ENCODE measurements at regions not wholly inside any gene's neighbourhood (a gene's known extent, or its start where the extent isn't known, plus 50 kb on each side); places are given as distances from the start of the nearest gene placed in this dataset.

DNA sequence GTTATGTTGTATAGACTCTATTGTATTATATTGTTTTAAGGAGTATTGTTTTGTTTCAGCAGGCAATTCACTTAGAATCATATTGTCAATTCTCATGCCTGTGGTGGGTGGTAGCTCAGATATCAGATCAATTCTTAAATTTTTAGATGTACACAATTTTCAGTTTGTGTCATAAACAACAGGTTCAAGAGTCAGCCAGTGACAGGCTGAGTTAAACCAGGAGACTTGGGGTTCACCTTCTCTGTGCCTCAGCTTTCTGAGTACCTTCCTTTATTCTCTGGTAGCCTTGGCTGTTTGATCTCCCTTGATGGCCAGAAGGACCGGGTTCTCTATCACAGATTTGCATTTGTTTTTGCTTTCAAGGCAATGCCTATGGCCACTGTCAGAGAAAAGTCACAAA lies 199.9 kb upstream of the KCNMB2 start:
- Histone ChIP-seq H3K27ac (ENCODE audit: low read depth, low read length) (no peak overlapping the region), H3K4me3 (ENCODE audit: low read depth, low read length) (no peak overlapping the region), H3K9me3 (ENCODE audit: control insufficient read depth, insufficient read depth, low read length) (no peaks in the 10 kb centered on the region; the same call in none of the 2 replicates), H3K27me3 (ENCODE audit: control insufficient read depth, insufficient read depth, low read length) (no peaks in the 10 kb centered on the region)
- no peak for DNase-seq (ENCODE audit: low read depth, low spot score)
- TF ChIP-seq, protein P1, sequence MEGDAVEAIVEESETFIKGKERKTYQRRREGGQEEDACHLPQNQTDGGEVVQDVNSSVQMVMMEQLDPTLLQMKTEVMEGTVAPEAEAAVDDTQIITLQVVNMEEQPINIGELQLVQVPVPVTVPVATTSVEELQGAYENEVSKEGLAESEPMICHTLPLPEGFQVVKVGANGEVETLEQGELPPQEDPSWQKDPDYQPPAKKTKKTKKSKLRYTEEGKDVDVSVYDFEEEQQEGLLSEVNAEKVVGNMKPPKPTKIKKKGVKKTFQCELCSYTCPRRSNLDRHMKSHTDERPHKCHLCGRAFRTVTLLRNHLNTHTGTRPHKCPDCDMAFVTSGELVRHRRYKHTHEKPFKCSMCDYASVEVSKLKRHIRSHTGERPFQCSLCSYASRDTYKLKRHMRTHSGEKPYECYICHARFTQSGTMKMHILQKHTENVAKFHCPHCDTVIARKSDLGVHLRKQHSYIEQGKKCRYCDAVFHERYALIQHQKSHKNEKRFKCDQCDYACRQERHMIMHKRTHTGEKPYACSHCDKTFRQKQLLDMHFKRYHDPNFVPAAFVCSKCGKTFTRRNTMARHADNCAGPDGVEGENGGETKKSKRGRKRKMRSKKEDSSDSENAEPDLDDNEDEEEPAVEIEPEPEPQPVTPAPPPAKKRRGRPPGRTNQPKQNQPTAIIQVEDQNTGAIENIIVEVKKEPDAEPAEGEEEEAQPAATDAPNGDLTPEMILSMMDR (IDR thresholded peaks at IDR 0.05; ENCODE audit: low read depth, low read length) = no peak
- ChIA-PET CTCF (interaction anchor here (1.2 kb wide), 1 partner anchor 49 kb away, joined by 4 read pairs; no protein-coding TSS in a partner anchor), POLR2A (no interaction called here)

DNA sequence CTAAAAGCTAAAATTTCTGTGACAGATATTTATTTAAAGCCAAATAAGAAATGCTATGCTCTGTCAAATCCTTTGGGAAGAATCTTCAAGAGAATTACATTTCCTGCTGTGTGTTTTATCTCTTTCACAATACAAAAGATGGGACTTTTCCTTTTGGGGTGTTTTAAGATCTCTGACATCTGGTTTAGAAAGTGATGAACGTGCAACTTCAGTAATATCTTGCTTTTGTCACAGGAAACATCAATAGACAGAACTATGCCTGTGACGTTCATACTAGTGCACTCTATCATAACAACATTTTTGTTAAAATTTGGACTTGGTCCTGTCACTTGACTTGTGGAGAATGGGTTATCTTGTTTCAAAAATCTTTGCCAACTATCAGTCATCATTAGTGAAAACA lies 195.7 kb upstream of the KCNMB2 start:
- ChIA-PET POLR2A (no interaction called here), CTCF (no interaction called here)
- H3K9me3 ChIP-seq (ENCODE audit: control insufficient read depth, insufficient read depth, low read length) = no peaks in the 10 kb centered on the region
- no peak for DNase-seq (ENCODE audit: low read depth, low spot score)
- H3K27me3 ChIP-seq (ENCODE audit: control insufficient read depth, insufficient read depth, low read length) = no peaks in the 10 kb centered on the region
- no peak overlapping the region for H3K27ac ChIP-seq (ENCODE audit: low read depth, low read length)
- TF ChIP-seq, protein P1 (IDR thresholded peaks at IDR 0.05; ENCODE audit: low read depth, low read length) = no peak
- H3K4me3 ChIP-seq (ENCODE audit: low read depth, low read length) = no peak overlapping the region

DNA sequence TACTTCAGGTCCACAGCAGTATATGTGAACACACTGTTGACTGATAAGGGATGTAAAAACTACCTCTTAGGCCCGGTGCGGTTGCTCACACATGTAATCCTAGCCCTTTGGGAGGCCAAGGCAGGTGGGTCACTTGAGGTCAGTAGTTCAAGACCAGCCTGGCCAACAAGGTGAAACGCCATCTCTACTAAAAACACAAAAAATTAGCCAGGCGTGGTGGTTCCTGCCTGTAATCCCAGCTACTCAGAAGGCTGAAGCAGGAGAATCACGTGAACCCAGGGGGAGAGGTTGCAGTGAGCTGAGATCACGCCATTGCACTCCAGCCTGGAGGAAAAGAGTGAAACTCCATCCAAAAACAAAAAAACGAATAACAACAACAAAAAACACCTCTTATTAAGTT lies 194.6 kb upstream of the KCNMB2 start:
- Histone ChIP-seq H3K9me3 (ENCODE audit: control insufficient read depth, insufficient read depth, low read length) (no peaks in the 10 kb centered on the region), H3K4me3 (ENCODE audit: low read depth, low read length) (no peak overlapping the region), H3K27ac (ENCODE audit: low read depth, low read length) (no peak overlapping the region), H3K27me3 (ENCODE audit: control insufficient read depth, insufficient read depth, low read length) (no peaks in the 10 kb centered on the region)
- no peak for DNase-seq (ENCODE audit: low read depth, low spot score)
- ChIA-PET POLR2A (no interaction called here), CTCF (no interaction called here)
- TF ChIP-seq, protein P1 (IDR thresholded peaks at IDR 0.05; ENCODE audit: low read depth, low read length) = no peak

DNA sequence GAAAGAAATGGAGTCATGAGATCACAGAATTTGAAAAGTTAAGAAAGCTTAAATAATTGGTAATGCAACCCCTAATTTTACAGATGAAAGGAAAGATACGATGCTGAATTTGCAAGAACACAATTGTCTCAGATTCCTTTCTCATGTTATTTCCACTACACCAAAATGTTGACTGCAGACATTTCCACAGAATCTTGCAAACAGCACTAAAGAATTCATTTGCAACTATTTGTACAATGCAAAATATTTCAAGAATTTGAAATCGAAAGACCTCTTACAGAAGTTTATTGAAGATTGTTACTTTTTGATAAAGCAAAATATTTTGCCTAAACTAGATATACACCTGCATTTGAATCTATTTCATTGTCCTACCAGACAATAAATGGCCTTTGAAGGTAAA lies 194.1 kb upstream of the KCNMB2 start:
- Histone ChIP-seq H3K9me3 (ENCODE audit: control insufficient read depth, insufficient read depth, low read length) (no peaks in the 10 kb centered on the region), H3K27me3 (ENCODE audit: control insufficient read depth, insufficient read depth, low read length) (no peaks in the 10 kb centered on the region), H3K4me3 (ENCODE audit: low read depth, low read length) (no peak overlapping the region), H3K27ac (ENCODE audit: low read depth, low read length) (no peak overlapping the region)
- CTCF ChIA-PET = no interaction called here
- no peak for DNase-seq (ENCODE audit: low read depth, low spot score)
- POLR2A ChIA-PET = no interaction called here
- TF ChIP-seq, protein P1 (IDR thresholded peaks at IDR 0.05; ENCODE audit: low read depth, low read length) = no peak

DNA sequence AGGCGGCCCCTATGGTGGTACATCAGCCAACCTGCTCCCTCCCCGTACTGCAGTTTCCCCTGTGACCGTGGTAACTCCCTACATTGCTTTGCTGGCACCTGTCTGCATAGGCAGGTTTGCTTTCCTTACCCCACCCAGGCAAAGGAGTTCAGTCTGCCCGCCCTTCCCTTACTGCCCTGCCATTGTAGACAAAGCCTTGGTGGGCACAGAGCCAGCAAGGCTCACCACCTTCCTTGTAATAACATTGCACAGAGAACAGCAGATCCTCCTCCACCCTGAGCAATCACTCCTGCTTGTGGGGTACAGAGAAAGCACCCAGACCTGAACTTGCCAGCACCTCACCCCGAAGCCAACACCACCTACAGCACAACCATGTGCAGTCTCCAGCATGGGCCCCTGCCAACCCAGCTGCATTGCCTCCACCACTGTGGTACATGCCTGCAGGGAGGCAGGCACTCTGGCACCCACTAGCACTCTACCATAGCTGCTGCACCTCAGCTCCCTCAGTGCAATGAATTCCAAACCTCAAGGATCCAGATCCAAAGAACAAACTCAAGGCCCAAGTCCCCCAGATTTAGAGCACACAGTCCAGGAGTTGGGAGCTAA lies 192.7 kb upstream of the KCNMB2 start:
- no peak for DNase-seq (ENCODE audit: low read depth, low spot score)
- no peaks in the 10 kb centered on the region for H3K27me3 ChIP-seq (ENCODE audit: control insufficient read depth, insufficient read depth, low read length)
- ChIA-PET CTCF (interaction anchor here (1.1 kb wide), 1 partner anchor 42 kb away, joined by 3 read pairs; no protein-coding TSS in a partner anchor), POLR2A (no interaction called here)
- no peaks in the 10 kb centered on the region for H3K9me3 ChIP-seq (ENCODE audit: control insufficient read depth, insufficient read depth, low read length)
- H3K27ac ChIP-seq (ENCODE audit: low read depth, low read length) = no peak overlapping the region
- H3K4me3 ChIP-seq (ENCODE audit: low read depth, low read length) = no peak overlapping the region
- TF ChIP-seq, protein P1 (IDR thresholded peaks at IDR 0.05; ENCODE audit: low read depth, low read length) = no peak
